ENCODE measurements at regions not wholly inside any gene's neighbourhood (a gene's known extent, or its start where the extent isn't known, plus 50 kb on each side); places are given as distances from the start of the nearest gene placed in this dataset.
"Not testable (repeated sequence)": the region's sequence is repeated elsewhere in the genome, so short reads cannot be mapped to it uniquely, and the experiment has no call there.

- peak overlapping the region in 1 of 21 experiments; percentile 37 for H3K27ac ChIP-seq
- not testable (repeated sequence) for H3K4me3 ChIP-seq
Observed at GRCh38 chr2:111511062-111511461, 372.9 kb downstream of the ANAPC1 start.

GRCh38 chr2:111512378-111512777, 371.6 kb downstream of the ANAPC1 start:
- H3K27ac ChIP-seq = peak overlapping the region in 1 of 21 experiments; percentile 42

GRCh38 chr2:111514138-111514537, 369.9 kb downstream of the ANAPC1 start:
- not testable (repeated sequence) for H3K27ac ChIP-seq, H3K4me3 ChIP-seq

More at GRCh38 chr2:111512378-111512777, 371.6 kb downstream of the ANAPC1 start:
- not testable (repeated sequence) for H3K4me3 ChIP-seq

- H3K4me3 ChIP-seq, H3K27ac ChIP-seq: not testable (repeated sequence)
Observed at GRCh38 chr2:111517050-111517720, 366.8 kb downstream of the ANAPC1 start.

- H3K4me3 ChIP-seq, H3K27ac ChIP-seq: not testable (repeated sequence)
Observed at GRCh38 chr2:111517721-111518053, 366.3 kb downstream of the ANAPC1 start.

GRCh38 chr2:111519071-111519470, 364.9 kb downstream of the ANAPC1 start:
- Histone ChIP-seq H3K4me3 (no peak overlapping the region), H3K27ac (no peak overlapping the region)

- Histone ChIP-seq H3K4me3 (no peak overlapping the region), H3K27ac (peak overlapping the region in 4 of 21 experiments; percentile 5 to 50 (median 30))
Observed at GRCh38 chr2:111522231-111522768, 361.7 kb downstream of the ANAPC1 start.

GRCh38 chr2:111523009-111523408, 361.0 kb downstream of the ANAPC1 start:
- Histone ChIP-seq H3K27ac (peak overlapping the region in 6 of 21 experiments; percentile 5 to 58 (median 38)), H3K4me3 (no peak overlapping the region)

- H3K27ac ChIP-seq, H3K4me3 ChIP-seq: not testable (repeated sequence)
Observed at GRCh38 chr2:111525026-111525425, 359.0 kb downstream of the ANAPC1 start.

GRCh38 chr2:111526041-111526639, 357.9 kb downstream of the ANAPC1 start:
- H3K4me3 ChIP-seq, H3K27ac ChIP-seq: not testable (repeated sequence)

GRCh38 chr2:111527707-111528400, 356.1 kb downstream of the ANAPC1 start:
- H3K27ac ChIP-seq, H3K4me3 ChIP-seq: not testable (repeated sequence)

- H3K27ac ChIP-seq, H3K4me3 ChIP-seq: not testable (repeated sequence)
Observed at GRCh38 chr2:111529022-111529421, 355.0 kb downstream of the ANAPC1 start.

- not testable (repeated sequence) for H3K4me3 ChIP-seq
- H3K27ac ChIP-seq = peak overlapping the region in 2 of 21 experiments; percentile 29 to 65
Observed at GRCh38 chr2:111530239-111530965, 353.6 kb downstream of the ANAPC1 start.

- H3K4me3 ChIP-seq = not testable (repeated sequence)
- peak overlapping the region in 7 of 21 experiments; percentile 43 to 82 (median 60) for H3K27ac ChIP-seq
Observed at GRCh38 chr2:111532682-111533556, 351.1 kb downstream of the ANAPC1 start.

- peak overlapping the region in 10 of 21 experiments; percentile 24 to 87 (median 46) for H3K27ac ChIP-seq
Observed at GRCh38 chr2:111533557-111534247, 350.3 kb downstream of the ANAPC1 start.

GRCh38 chr2:111534910-111535352, 349.1 kb downstream of the ANAPC1 start:
- Histone ChIP-seq H3K4me3 (no peak overlapping the region), H3K27ac (peak overlapping the region in 12 of 21 experiments; percentile 7 to 70 (median 56))

More at GRCh38 chr2:111533557-111534247, 350.3 kb downstream of the ANAPC1 start:
- not testable (repeated sequence) for H3K4me3 ChIP-seq

- no peak overlapping the region for H3K4me3 ChIP-seq
Observed at GRCh38 chr2:111535404-111535803, 348.6 kb downstream of the ANAPC1 start.

GRCh38 chr2:111537078-111537655, 346.8 kb downstream of the ANAPC1 start:
- H3K27ac ChIP-seq = no peak overlapping the region

More at GRCh38 chr2:111535404-111535803, 348.6 kb downstream of the ANAPC1 start:
- peak overlapping the region in 12 of 21 experiments; percentile 7 to 70 (median 56) for H3K27ac ChIP-seq

More at GRCh38 chr2:111537078-111537655, 346.8 kb downstream of the ANAPC1 start:
- no peak overlapping the region for H3K4me3 ChIP-seq

Data from skin epidermis (tissue), 12 donors.